Nephron (organoid): ENCODE measurements at regions not wholly inside any gene's neighbourhood (a gene's known extent, or its start where the extent isn't known, plus 50 kb on each side); places are given as distances from the start of the nearest gene placed in this dataset.

Experiments used
- H3K27ac Mint-ChIP-seq, 3 experiments: 2 replicates each; pipeline ENCODE4 v1.8.0; 2020; ENCODE audit warnings: mixed read lengths in 3 of 3, mild to moderate bottlenecking in 2 of 3, moderate library complexity in 1 of 3
- H3K27me3 Mint-ChIP-seq: 2 replicates; pipeline ENCODE4 v1.8.0; 2021; ENCODE audit warnings: low read depth, mild to moderate bottlenecking, moderate library complexity, mixed read lengths
- H3K36me3 Mint-ChIP-seq: 2 replicates; pipeline ENCODE4 v1.8.0; 2020; ENCODE audit warnings: low read depth, mixed read lengths
- H3K4me1 Mint-ChIP-seq: 2 replicates; pipeline ENCODE4 v1.8.0; 2020; ENCODE audit warnings: mixed read lengths
- H3K4me3 Mint-ChIP-seq, 3 experiments: 2 replicates each; pipeline ENCODE4 v1.8.0; 2020; ENCODE audit warnings: mild to moderate bottlenecking in 3 of 3, mixed read lengths in 3 of 3, moderate library complexity in 2 of 3
- H3K9me3 Mint-ChIP-seq: 2 replicates; pipeline ENCODE4 v1.8.0; 2020; ENCODE audit warnings: mixed read lengths
- CTCF ChIP-seq, 3 experiments: fragments of 200-600 bp; sonication (generic); IDR thresholded peaks; one replicate each; pipeline ENCODE4 v1.5.0; 2021; ENCODE audit warnings: antibody characterized with exemption in 3 of 3; ENCODE audit not compliant: unreplicated experiment in 3 of 3

GRCh38 chr12:63480186-63480585 is 188.1 kb downstream of the DPY19L2 start:
- Mint-ChIP-seq H3K27ac (no peak overlapping the region), H3K27me3 (no peaks in the 10 kb centered on the region), H3K4me1 (no peaks in the 10 kb centered on the region), H3K4me3 (no peak overlapping the region), H3K9me3 (no peaks in the 10 kb centered on the region), H3K36me3 (no peaks in the 10 kb centered on the region)
- TF ChIP-seq CTCF (IDR thresholded peaks at IDR 0.05; ENCODE audit: unreplicated experiment in 3 of 3): no peak

- no peak overlapping the region for H3K27ac Mint-ChIP-seq
- no peaks in the 10 kb centered on the region for H3K4me1 Mint-ChIP-seq
- no peaks in the 10 kb centered on the region for H3K36me3 Mint-ChIP-seq
- peaks cover 14% of the 10 kb centered on the region for H3K9me3 Mint-ChIP-seq
- H3K4me3 Mint-ChIP-seq: no peak overlapping the region
- TF ChIP-seq CTCF (IDR thresholded peaks at IDR 0.05; ENCODE audit: unreplicated experiment in 3 of 3): no peak
- no peaks in the 10 kb centered on the region for H3K27me3 Mint-ChIP-seq
Measured at GRCh38 chr12:63470161-63470560, 198.1 kb downstream of the DPY19L2 start.

GRCh38 chr12:63467951-63468350 is 200.3 kb downstream of the DPY19L2 start:
- Mint-ChIP-seq H3K9me3 (peaks cover 19% of the 10 kb centered on the region), H3K4me1 (no peaks in the 10 kb centered on the region), H3K27ac (no peak overlapping the region), H3K4me3 (no peak overlapping the region), H3K27me3 (no peaks in the 10 kb centered on the region), H3K36me3 (no peaks in the 10 kb centered on the region)
- no peak for TF ChIP-seq CTCF (IDR thresholded peaks at IDR 0.05; ENCODE audit: unreplicated experiment in 3 of 3)

- no peaks in the 10 kb centered on the region for H3K27me3 Mint-ChIP-seq
- TF ChIP-seq CTCF (IDR thresholded peaks at IDR 0.05; ENCODE audit: unreplicated experiment in 3 of 3): no peak
- no peaks in the 10 kb centered on the region for H3K36me3 Mint-ChIP-seq
- H3K27ac Mint-ChIP-seq: no peak overlapping the region
- H3K9me3 Mint-ChIP-seq: peaks cover 12% of the 10 kb centered on the region
- no peaks in the 10 kb centered on the region for H3K4me1 Mint-ChIP-seq
- H3K4me3 Mint-ChIP-seq: no peak overlapping the region
Measured at GRCh38 chr12:63457857-63458256, 210.4 kb downstream of the DPY19L2 start.

GRCh38 chr12:63457428-63457827 is 210.9 kb downstream of the DPY19L2 start:
- Mint-ChIP-seq H3K4me3 (no peak overlapping the region), H3K27ac (no peak overlapping the region), H3K27me3 (no peaks in the 10 kb centered on the region), H3K4me1 (no peaks in the 10 kb centered on the region), H3K36me3 (no peaks in the 10 kb centered on the region), H3K9me3 (peaks cover 8% of the 10 kb centered on the region)
- TF ChIP-seq CTCF (IDR thresholded peaks at IDR 0.05; ENCODE audit: unreplicated experiment in 3 of 3): no peak

GRCh38 chr12:63450816-63451215 is 217.5 kb downstream of the DPY19L2 start:
- Mint-ChIP-seq H3K9me3 (no peaks in the 10 kb centered on the region), H3K4me3 (no peak overlapping the region), H3K27me3 (no peaks in the 10 kb centered on the region), H3K36me3 (no peaks in the 10 kb centered on the region), H3K4me1 (no peaks in the 10 kb centered on the region), H3K27ac (no peak overlapping the region)
- no peak for TF ChIP-seq CTCF (IDR thresholded peaks at IDR 0.05; ENCODE audit: unreplicated experiment in 3 of 3)
